HCT116 (cell line): ENCODE measurements at regions not wholly inside any gene's neighbourhood (a gene's known extent, or its start where the extent isn't known, plus 50 kb on each side); places are given as distances from the start of the nearest gene placed in this dataset.

Source experiments
- ATAC-seq: fragments of 200-7000 bp; cut with Tn5 transposase; 2 replicates; pipeline ENCODE4 v1.9.1; 2020; ENCODE audit warnings: mild to moderate bottlenecking, moderate library complexity
- BruUV-seq: library from RNA; stranded (reverse); fragments of 400-500 nt; replicated peaks from 2 replicates; lab custom pipeline; 2021; lab: Mats Ljungman, UMichigan
- CTCF ChIA-PET: fragments of 300-600 bp; sonication (Branson Sonifier 250); formaldehyde crosslinking; loops from one replicate; lab custom pipeline; 2021; ENCODE audit warnings: antibody characterized with exemption; lab: Charles Lee
- POLR2A ChIA-PET: fragments of 300-600, 350-600 bp; sonication (Branson Sonifier 250); formaldehyde crosslinking; loops from one replicate; lab custom pipeline; 2021; ENCODE audit warnings: antibody characterized with exemption; lab: Charles Lee
- RAD21 ChIA-PET, 2 experiments: fragments of 300-600 bp; sonication (Branson Sonifier 250); formaldehyde crosslinking; loops; one replicate each; lab custom pipeline; 2023; ENCODE audit warnings: low total read pairs in 2 of 2; ENCODE audit not compliant: uncharacterized antibody in 2 of 2, unreplicated experiment in 2 of 2, low non-redundant PET in 1 of 2; lab: Charles Lee
- DNase-seq: peaks from one replicate; pipeline ENCODE4 v3.0.0-alpha.2; 2010; ENCODE audit warnings: low read depth, low spot score
- H2AFZ ChIP-seq: fragments of 200-600 bp; shearing (Covaris generic), sonication (generic); 2 replicates; pipeline ENCODE4 v1.6.1; 2017; ENCODE audit warnings: low read depth, mixed run types, mixed read lengths, antibody characterized with exemption, low read length; ENCODE audit not compliant: poor library complexity, severe bottlenecking
- H3K27ac ChIP-seq: 2 replicates; pipeline ENCODE4 v1.5.1; 2012; ENCODE audit warnings: low read depth, low read length
- H3K27me3 ChIP-seq: fragments of 200-600 bp; sonication (generic); 2 replicates; pipeline ENCODE4 v1.6.1; 2016; ENCODE audit warnings: mixed run types, low read length, mixed read lengths; ENCODE audit not compliant: insufficient read depth
- H3K36me3 ChIP-seq, 2 experiments: fragments of 200-500 bp in 1 of 2; fragments of 200-600 bp in 1 of 2; sonication (Bioruptor generic) in 1 of 2; sonication (generic) in 1 of 2; 2 replicates each; pipeline versions ENCODE4 v1.5.1 to v1.6.1; 2014 to 2016; ENCODE audit warnings: low read length in 2 of 2, inconsistent platforms in 1 of 2, mixed read lengths in 1 of 2, mixed run types in 1 of 2; ENCODE audit not compliant: insufficient read depth in 2 of 2, control insufficient read depth in 1 of 2
- H3K4me1 ChIP-seq, 2 experiments: fragments of 200-600 bp in 1 of 2; sonication (generic) in 1 of 2; 2 replicates each; pipeline versions ENCODE4 v1.5.1 to v1.6.1; 2012 to 2017; ENCODE audit warnings: low read length in 2 of 2, inconsistent platforms in 1 of 2, mild to moderate bottlenecking in 1 of 2, mixed read lengths in 1 of 2, mixed run types in 1 of 2, moderate library complexity in 1 of 2; ENCODE audit not compliant: insufficient read depth in 2 of 2, control insufficient read depth in 1 of 2
- H3K4me2 ChIP-seq: fragments of 200-600 bp; sonication (generic); 2 replicates; pipeline ENCODE4 v1.6.1; 2017; ENCODE audit warnings: mixed run types, low read length, mixed read lengths
- H3K4me3 ChIP-seq, 2 experiments: fragments of 200-600 bp in 1 of 2; sonication (generic) in 1 of 2; replicated peaks in 1 of 2; 2 replicates each; pipeline ENCODE4 v1.5.1; 2011 to 2016; ENCODE audit warnings: low read length in 2 of 2, control low read depth in 1 of 2, low read depth in 1 of 2, mild to moderate bottlenecking in 1 of 2, mixed read lengths in 1 of 2, mixed run types in 1 of 2
- H3K79me2 ChIP-seq: fragments of 200-600 bp; sonication (generic); 2 replicates; pipeline ENCODE4 v1.6.1; 2017; ENCODE audit warnings: mild to moderate bottlenecking, mixed run types, low read length, moderate library complexity, mixed read lengths; ENCODE audit not compliant: insufficient read depth
- H3K9ac ChIP-seq: fragments of 200-600 bp; sonication (generic); 2 replicates; pipeline ENCODE4 v1.6.1; 2016; ENCODE audit warnings: low read length, mixed read lengths
- H3K9me2 ChIP-seq: fragments of 200-600 bp; sonication (generic), shearing (Covaris generic); 2 replicates; pipeline ENCODE4 v1.6.1; 2017; ENCODE audit warnings: mixed run types, mild to moderate bottlenecking, moderate library complexity; ENCODE audit not compliant: insufficient read depth
- H3K9me3 ChIP-seq, 2 experiments: fragments of 200-500 bp in 1 of 2; fragments of 200-600 bp in 1 of 2; sonication (Bioruptor generic) in 1 of 2; sonication (generic) in 1 of 2; 2 replicates each; pipeline ENCODE4 v1.6.1; 2014 to 2017; ENCODE audit warnings: low read length in 2 of 2, mixed read lengths in 2 of 2, inconsistent platforms in 1 of 2, low read depth in 1 of 2, mild to moderate bottlenecking in 1 of 2, mixed run types in 1 of 2, moderate library complexity in 1 of 2; ENCODE audit not compliant: control insufficient read depth in 1 of 2, insufficient read depth in 1 of 2
- H4K20me1 ChIP-seq: fragments of 200-600 bp; sonication (generic), shearing (Covaris generic); 2 replicates; pipeline ENCODE4 v1.6.1; 2017; ENCODE audit warnings: mixed run types, mild to moderate bottlenecking, moderate library complexity; ENCODE audit not compliant: insufficient read depth
- ATF3 ChIP-seq: IDR thresholded peaks from 2 replicates; pipeline ENCODE4 v1.6.1; 2012
- POLR2A ChIP-seq: IDR thresholded peaks from 2 replicates; pipeline ENCODE4 v1.7.0; 2011; ENCODE audit warnings: borderline replicate concordance; ENCODE audit not compliant: insufficient read depth, insufficient read length; ENCODE audit errors: extremely low read depth
- REST ChIP-seq: IDR thresholded peaks from 2 replicates; pipeline ENCODE4 v1.6.1; 2012; ENCODE audit warnings: low read depth
- SIN3A ChIP-seq: IDR thresholded peaks from 2 replicates; pipeline ENCODE4 v1.6.1; 2012; ENCODE audit warnings: low read depth
- TCF7L2 ChIP-seq: IDR thresholded peaks from 2 replicates; pipeline ENCODE4 v1.7.0; 2011; ENCODE audit warnings: borderline replicate concordance, inconsistent platforms; ENCODE audit not compliant: insufficient read depth, insufficient read length; ENCODE audit errors: extremely low read depth
- intact Hi-C: fragments of 100-400 bp; cut with micrococcal nuclease; formaldehyde crosslinking; loops from 2 replicates; pipeline ENCODE4 v1.10.0; 2022

GRCh38 chr6:104462811-104463599, 396.7 kb downstream of the HACE1 start:
- intact Hi-C loops: no loop called here
- no peaks in the 10 kb centered on the region for H3K9me3 ChIP-seq

More at GRCh38 chr6:104462811-104463599, 396.7 kb downstream of the HACE1 start:
- BruUV-seq: no TSS peak
- H3K27ac ChIP-seq: no peak overlapping the region
- no peaks in the 10 kb centered on the region for H3K9me2 ChIP-seq
- no peak for DNase-seq
- CTCF ChIA-PET: no interaction called here
- H3K79me2 ChIP-seq: no peaks in the 10 kb centered on the region
- TF ChIP-seq TCF7L2 (no peak), ATF3 (no peak), SIN3A (no peak), REST (no peak), POLR2A (no peak)
- no peak overlapping the region for H2AFZ ChIP-seq
- H3K4me3 ChIP-seq: no peak overlapping the region
- POLR2A ChIA-PET: no interaction called here
- H3K9ac ChIP-seq: no peak overlapping the region
- RAD21 ChIA-PET: no interaction called here
- no peaks in the 10 kb centered on the region for H3K36me3 ChIP-seq
- no peak overlapping the region for H3K4me2 ChIP-seq
- ATAC-seq: no peak
- no peaks in the 10 kb centered on the region for H3K4me1 ChIP-seq
- H3K27me3 ChIP-seq: no peaks in the 10 kb centered on the region
- no peaks in the 10 kb centered on the region for H4K20me1 ChIP-seq
